T47D (cell line): ENCODE measurements at regions not wholly inside any gene's neighbourhood (a gene's known extent, or its start where the extent isn't known, plus 50 kb on each side); places are given as distances from the start of the nearest gene placed in this dataset.
"Not testable (repeated sequence)": the region's sequence is repeated elsewhere in the genome, so short reads cannot be mapped to it uniquely, and the experiment has no call there.

ENCODE experiments used
- DNase-seq, 2 experiments: peaks; one replicate each; pipeline versions ENCODE4 v3.0.0 to v3.0.0-alpha.2; 2011 to 2012; ENCODE audit warnings: low read depth in 1 of 2, low spot score in 1 of 2
- JUND ChIP-seq: IDR thresholded peaks from 2 replicates; pipeline ENCODE4 v1.6.1; 2012; ENCODE audit warnings: low read depth
- in situ Hi-C: cut with HindIII; loops from 2 replicates; pipeline ENCODE4 v1.10.0; 2016; ENCODE audit warnings: low sequenced_read_pairs, low pct_unique_long_range_greater_than_20kb

- TF ChIP-seq JUND = no peak
- DNase-seq = no peak
- in situ Hi-C loops = no loop called here
Observed at GRCh38 chr1:232130815-232131480, 499.0 kb downstream of the SIPA1L2 start.

- in situ Hi-C loops = no loop called here
- no peak for DNase-seq
- no peak for TF ChIP-seq JUND
Observed at GRCh38 chr1:232127190-232127589, 500.6 kb downstream of the DISC1 start.

GRCh38 chr1:232123775-232124659 is 497.4 kb downstream of the DISC1 start:
- in situ Hi-C loops = no loop called here
- no peak for TF ChIP-seq JUND
- DNase-seq = no peak

GRCh38 chr1:232117903-232118302 is 491.3 kb downstream of the DISC1 start:
- DNase-seq, in situ Hi-C loops: not testable (repeated sequence)

GRCh38 chr1:232114985-232115384 is 488.4 kb downstream of the DISC1 start:
- in situ Hi-C loops = no loop called here
- TF ChIP-seq JUND = no peak
- DNase-seq = no peak

GRCh38 chr1:232112076-232112475 is 485.5 kb downstream of the DISC1 start:
- in situ Hi-C loops = no loop called here
- no peak for DNase-seq
- no peak for TF ChIP-seq JUND

- DNase-seq = no peak
- in situ Hi-C loops = no loop called here
- no peak for TF ChIP-seq JUND
Observed at GRCh38 chr1:232111611-232112010, 485.0 kb downstream of the DISC1 start.

- TF ChIP-seq JUND = no peak
- in situ Hi-C loops = no loop called here
- no peak for DNase-seq
Observed at GRCh38 chr1:232110281-232111090, 483.9 kb downstream of the DISC1 start.

GRCh38 chr1:232109391-232109790 is 482.8 kb downstream of the DISC1 start:
- TF ChIP-seq JUND = no peak
- DNase-seq = no peak
- in situ Hi-C loops = no loop called here

- no peak for TF ChIP-seq JUND
- no peak for DNase-seq
- in situ Hi-C loops = no loop called here
Observed at GRCh38 chr1:232108598-232108997, 482.0 kb downstream of the DISC1 start.

GRCh38 chr1:232106415-232106814 is 479.8 kb downstream of the DISC1 start:
- in situ Hi-C loops = no loop called here
- no peak for DNase-seq
- TF ChIP-seq JUND = no peak

- in situ Hi-C loops = no loop called here
- no peak for DNase-seq
- TF ChIP-seq JUND = no peak
Observed at GRCh38 chr1:232105561-232105960, 479.0 kb downstream of the DISC1 start.

GRCh38 chr1:232101231-232101630 is 474.6 kb downstream of the DISC1 start:
- in situ Hi-C loops = no loop called here
- no peak for TF ChIP-seq JUND
- DNase-seq = no peak
